CD4-positive, alpha-beta T cell treated with Interleukin-4 for 4 hours (primary cell): ENCODE measurements at regions not wholly inside any gene's neighbourhood (a gene's known extent, or its start where the extent isn't known, plus 50 kb on each side); places are given as distances from the start of the nearest gene placed in this dataset.

ENCODE experiments used
- DNase-seq: peaks from one replicate; pipeline ENCODE4 v3.0.0-alpha.2; 2020

GRCh38 chr13:103246581-103247200 is 180.5 kb upstream of the SLC10A2 start:
- DNase-seq: no peak

- DNase-seq: no peak
Measured at GRCh38 chr13:103243495-103243894, 177.3 kb upstream of the SLC10A2 start.

GRCh38 chr13:103238441-103238840 is 172.2 kb upstream of the SLC10A2 start:
- DNase-seq: no peak

- DNase-seq: no peak
Measured at GRCh38 chr13:103236213-103236612, 170.0 kb upstream of the SLC10A2 start.

GRCh38 chr13:103229674-103230073 is 163.5 kb upstream of the SLC10A2 start:
- DNase-seq: no peak

- DNase-seq: no peak
Measured at GRCh38 chr13:103224804-103225203, 158.6 kb upstream of the SLC10A2 start.

- no peak for DNase-seq
Measured at GRCh38 chr13:103222683-103223082, 156.5 kb upstream of the SLC10A2 start.

- DNase-seq: no peak
Measured at GRCh38 chr13:103218253-103218652, 152.0 kb upstream of the SLC10A2 start.

- DNase-seq: no peak
Measured at GRCh38 chr13:103213152-103213551, 146.9 kb upstream of the SLC10A2 start.

GRCh38 chr13:103210348-103210747 is 144.1 kb upstream of the SLC10A2 start:
- no peak for DNase-seq

- no peak for DNase-seq
Measured at GRCh38 chr13:103203735-103204330, 137.6 kb upstream of the SLC10A2 start.

GRCh38 chr13:103200118-103200885 is 134.1 kb upstream of the SLC10A2 start:
- DNase-seq: no peak

- no peak for DNase-seq
Measured at GRCh38 chr13:103199380-103200088, 133.3 kb upstream of the SLC10A2 start.

- no peak for DNase-seq
Measured at GRCh38 chr13:103196356-103196755, 130.1 kb upstream of the SLC10A2 start.

GRCh38 chr13:103195762-103196161 is 129.5 kb upstream of the SLC10A2 start:
- no peak for DNase-seq

GRCh38 chr13:103194871-103195270 is 128.7 kb upstream of the SLC10A2 start:
- DNase-seq: no peak

GRCh38 chr13:103192511-103193135 is 126.4 kb upstream of the SLC10A2 start:
- no peak for DNase-seq

GRCh38 chr13:103190841-103191240 is 124.6 kb upstream of the SLC10A2 start:
- no peak for DNase-seq

GRCh38 chr13:103188713-103189326 is 122.6 kb upstream of the SLC10A2 start:
- DNase-seq: no peak

- DNase-seq: no peak
Measured at GRCh38 chr13:103187721-103188156, 121.5 kb upstream of the SLC10A2 start.

GRCh38 chr13:103184413-103184812 is 118.2 kb upstream of the SLC10A2 start:
- DNase-seq: no peak
